ENCODE measurements at regions not wholly inside any gene's neighbourhood (a gene's known extent, or its start where the extent isn't known, plus 50 kb on each side); places are given as distances from the start of the nearest gene placed in this dataset.
A peak's percentile ranks its signal among the peaks of the same experiment; 100 is the strongest.
"Not testable (repeated sequence)": the region's sequence is repeated elsewhere in the genome, so short reads cannot be mapped to it uniquely, and the experiment has no call there.

- peak; percentile 58 to 63 for ATAC-seq
Measured at GRCh38 chr1:149700677-149701567, 81.6 kb upstream of the FCGR1A start.

DNA sequence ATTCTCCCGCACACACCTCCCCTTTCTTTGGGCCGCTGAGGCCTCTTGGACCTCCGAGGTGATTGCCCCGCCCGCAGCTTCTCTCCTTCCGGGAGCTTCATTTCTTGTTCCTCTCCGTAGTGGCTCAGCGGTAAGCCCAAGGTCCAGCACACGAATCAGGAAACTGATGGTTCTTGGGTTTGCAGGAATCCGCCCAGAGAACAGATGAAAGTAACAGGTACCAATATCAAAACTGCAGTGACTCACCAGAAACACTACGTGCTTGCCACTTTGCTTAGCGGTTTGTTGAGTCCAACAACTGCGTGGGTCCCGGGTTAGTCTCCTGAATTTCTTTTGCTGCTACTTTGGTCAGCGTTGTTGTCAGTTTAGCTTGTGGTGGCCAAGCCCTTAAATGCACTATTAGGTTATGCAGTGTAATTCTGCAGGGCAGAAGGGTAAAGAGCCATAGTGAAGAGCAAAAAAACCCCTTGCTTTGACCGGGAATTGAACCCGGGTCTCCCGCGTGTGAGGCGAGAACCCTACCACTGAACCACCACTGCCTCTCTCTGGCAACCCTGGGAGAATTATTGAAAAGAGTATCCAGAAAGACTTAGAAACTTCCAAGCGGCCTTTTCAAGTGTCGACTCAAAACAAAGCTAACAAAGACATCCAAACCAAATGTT is 74.2 kb upstream of the FCGR1A start:
- peak; percentile 88 to 89 for ATAC-seq

DNA sequence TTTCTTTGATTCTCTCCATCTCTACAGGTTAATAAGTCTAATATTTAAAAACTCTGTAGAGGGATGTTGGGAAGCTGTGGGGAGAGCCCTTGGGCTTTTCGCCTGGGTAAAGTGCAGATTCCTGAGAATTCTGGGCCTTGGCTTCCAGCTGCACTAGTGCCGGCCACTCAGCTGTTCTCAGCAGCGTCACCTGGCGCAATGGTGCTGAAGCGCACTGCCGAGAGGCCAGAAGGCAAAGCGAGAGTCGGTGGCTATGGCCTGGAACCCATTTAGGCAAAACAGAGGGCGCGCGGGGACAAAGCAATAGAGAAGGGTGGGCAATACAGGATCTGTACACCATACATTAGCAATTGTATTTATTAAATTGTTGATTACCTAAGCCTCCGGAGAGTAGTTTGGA is 70.8 kb upstream of the FCGR1A start:
- not testable (repeated sequence) for ATAC-seq

- not testable (repeated sequence) for ATAC-seq
Measured at GRCh38 chr1:149712154-149712927, 70.2 kb upstream of the FCGR1A start.

GRCh38 chr1:149713513-149713912 is 69.0 kb upstream of the FCGR1A start:
- not testable (repeated sequence) for ATAC-seq

DNA sequence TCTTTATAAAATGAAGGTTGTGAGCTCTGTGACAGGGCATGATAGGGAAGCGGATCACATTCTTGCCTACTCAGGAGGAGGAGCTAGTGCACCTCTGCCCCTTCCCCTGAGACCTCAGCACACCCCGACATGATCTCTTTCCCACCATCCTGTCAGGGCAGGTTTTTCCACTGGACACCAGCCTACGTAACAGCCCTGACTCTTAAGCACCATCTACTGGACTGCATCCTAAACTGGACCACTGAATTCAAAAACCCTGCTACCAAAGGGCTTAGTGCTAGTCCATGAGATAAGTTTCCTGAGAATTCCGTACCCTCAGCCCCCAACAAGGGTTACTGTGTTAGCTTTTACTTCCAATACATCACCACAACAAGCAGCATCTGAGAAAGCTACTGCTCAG is 68.5 kb upstream of the FCGR1A start:
- ATAC-seq, result not testable (repeated sequence)

DNA sequence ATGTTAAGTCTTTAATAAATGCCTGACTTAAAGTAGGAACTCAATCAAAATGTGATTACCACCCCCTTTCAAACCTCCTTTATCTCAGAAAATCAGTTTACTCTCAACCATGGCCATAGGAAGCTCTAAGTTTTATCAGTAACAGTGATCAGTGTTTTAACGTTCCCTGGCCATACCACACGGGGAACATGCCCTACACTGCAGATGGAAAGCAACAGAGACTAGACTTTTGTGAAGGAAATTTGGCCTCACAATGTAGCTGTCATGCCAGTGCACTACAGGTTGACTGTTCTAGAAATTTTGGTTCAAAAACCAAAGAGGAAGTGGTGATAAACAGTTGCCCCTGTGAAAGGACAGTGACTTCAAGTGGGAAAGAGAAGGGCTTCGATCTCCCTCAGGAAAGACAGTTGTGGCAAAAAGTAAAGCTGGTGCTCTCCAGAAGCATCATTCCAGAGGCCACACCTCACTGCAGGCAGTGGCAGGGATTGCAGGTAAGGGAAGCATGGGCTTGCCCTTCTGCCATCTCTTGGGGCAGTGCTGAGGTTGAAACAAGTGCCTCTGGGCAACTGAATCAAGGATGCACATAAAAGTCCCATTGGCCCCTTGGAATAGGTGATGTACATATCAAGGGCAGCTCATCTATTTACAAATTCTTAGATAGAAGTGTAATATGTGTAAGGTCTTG is 57.7 kb upstream of the FCGR1A start:
- ATAC-seq, result not testable (repeated sequence)

DNA sequence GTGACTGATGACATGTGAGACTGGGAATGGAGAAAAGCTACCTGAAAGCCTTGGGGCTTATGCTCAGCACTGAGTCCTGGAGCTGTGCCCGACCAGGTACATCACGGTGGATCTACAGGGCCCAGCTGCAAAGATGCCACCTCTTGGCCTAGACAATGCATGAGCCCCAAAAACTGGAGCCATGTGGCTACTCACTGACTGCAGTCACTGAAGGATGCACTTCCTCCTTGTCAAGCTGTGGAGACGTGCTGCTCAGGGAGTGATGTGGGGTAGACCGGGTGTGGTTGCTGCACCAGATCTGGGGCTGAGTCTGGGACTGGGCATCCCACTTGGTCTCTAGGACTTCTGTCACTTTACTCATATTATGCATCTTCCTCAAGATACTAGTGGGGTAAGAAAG is 55.8 kb upstream of the FCGR1A start:
- not testable (repeated sequence) for ATAC-seq

- ATAC-seq, result not testable (repeated sequence)
Measured at GRCh38 chr1:149728598-149728997, 53.9 kb upstream of the FCGR1A start.
